HG02623 (cell line): ENCODE measurements at regions not wholly inside any gene's neighbourhood (a gene's known extent, or its start where the extent isn't known, plus 50 kb on each side); places are given as distances from the start of the nearest gene placed in this dataset.
"Not testable (repeated sequence)": the region's sequence is repeated elsewhere in the genome, so short reads cannot be mapped to it uniquely, and the experiment has no call there.

Experiments used
- ATAC-seq: cut with Tn5 transposase; IDR thresholded peaks from one replicate; pipeline ENCODE4 v1.9.1; 2021; ENCODE audit warnings: moderate library complexity; ENCODE audit not compliant: unreplicated experiment

DNA sequence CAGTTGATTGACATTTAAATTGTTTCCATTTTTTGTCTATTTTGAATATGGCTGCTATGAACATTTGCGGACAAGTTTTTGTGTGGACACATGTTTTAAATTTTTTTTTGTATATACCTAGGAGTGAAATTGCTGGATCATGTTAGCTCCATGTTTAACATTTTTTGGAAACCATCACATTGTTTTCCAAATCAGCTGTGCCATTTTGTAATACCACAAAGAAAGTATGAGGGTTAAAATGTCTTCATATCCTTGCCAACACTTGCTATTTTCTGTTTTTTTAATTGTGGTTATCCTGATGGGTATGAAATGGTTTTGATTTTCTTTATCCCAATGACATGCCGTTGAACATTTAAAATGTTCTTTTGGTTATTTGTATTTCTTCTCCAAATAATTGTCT is 52.1 kb downstream of the CARTPT start:
- no peak for ATAC-seq

DNA sequence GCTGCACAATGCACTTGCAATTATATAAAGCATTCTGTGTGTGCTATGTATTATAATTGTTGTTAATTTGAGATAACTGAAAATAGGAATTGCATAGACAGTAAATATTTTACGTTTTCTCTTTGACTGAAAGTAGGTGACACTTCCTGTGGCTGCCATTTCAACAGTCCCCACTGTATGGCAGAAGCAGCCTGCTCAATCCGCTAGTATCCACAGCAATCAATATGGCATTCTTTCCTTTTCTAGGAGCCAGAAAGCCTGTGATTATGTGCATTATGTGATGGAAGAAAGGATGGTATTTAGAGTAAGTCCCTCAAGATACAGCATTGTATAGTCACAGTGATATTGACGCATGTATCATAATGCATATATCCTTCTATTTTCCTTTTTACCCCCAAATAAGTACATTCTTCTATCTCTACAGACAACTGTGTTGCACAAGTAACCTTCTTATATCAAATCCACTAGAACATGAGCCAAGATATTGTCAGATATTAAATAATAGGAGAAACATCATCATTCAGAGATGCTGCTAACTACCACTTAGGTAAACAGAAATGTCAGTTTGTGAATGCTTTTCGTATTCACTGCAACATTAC is 59.7 kb downstream of the CARTPT start:
- ATAC-seq: no peak

DNA sequence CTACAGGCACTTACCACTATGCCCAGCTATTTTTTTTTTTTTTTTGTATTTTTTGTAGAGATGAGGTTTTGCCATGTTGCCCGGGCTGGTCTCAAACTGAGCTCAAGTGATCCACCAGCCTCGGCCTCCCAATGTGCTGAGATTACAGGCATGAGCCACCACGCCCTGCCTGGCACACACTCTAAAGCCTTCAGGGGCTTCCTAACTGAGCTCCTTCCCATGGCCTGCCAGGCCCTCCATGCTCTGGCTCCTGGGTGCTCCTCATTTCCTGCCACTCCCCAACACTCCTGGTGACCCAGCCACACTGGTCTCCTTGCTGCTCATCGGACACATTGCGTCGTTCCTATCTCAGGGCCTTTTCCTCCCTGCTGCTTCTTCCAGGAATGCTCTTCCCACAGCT is 61.5 kb downstream of the CARTPT start:
- no peak for ATAC-seq

DNA sequence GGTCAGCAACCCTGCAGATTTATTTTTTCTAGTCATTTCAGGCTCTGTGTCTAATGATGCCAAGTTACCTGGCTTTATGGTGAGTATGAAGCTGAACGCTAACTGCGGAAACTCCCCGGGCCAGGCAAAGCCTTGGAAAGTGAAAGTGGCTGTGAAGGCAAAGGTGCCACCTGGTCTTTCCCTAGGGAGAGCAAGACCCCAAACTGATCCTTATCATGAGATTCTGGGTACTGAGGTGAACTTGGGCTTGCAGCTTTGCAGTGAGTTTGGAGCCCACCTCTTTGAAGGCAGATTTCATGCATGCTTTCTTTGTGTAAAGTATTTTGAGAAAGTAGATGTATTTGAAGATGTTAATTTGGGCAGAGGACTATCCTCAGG is 63.3 kb downstream of the CARTPT start:
- ATAC-seq: no peak

DNA sequence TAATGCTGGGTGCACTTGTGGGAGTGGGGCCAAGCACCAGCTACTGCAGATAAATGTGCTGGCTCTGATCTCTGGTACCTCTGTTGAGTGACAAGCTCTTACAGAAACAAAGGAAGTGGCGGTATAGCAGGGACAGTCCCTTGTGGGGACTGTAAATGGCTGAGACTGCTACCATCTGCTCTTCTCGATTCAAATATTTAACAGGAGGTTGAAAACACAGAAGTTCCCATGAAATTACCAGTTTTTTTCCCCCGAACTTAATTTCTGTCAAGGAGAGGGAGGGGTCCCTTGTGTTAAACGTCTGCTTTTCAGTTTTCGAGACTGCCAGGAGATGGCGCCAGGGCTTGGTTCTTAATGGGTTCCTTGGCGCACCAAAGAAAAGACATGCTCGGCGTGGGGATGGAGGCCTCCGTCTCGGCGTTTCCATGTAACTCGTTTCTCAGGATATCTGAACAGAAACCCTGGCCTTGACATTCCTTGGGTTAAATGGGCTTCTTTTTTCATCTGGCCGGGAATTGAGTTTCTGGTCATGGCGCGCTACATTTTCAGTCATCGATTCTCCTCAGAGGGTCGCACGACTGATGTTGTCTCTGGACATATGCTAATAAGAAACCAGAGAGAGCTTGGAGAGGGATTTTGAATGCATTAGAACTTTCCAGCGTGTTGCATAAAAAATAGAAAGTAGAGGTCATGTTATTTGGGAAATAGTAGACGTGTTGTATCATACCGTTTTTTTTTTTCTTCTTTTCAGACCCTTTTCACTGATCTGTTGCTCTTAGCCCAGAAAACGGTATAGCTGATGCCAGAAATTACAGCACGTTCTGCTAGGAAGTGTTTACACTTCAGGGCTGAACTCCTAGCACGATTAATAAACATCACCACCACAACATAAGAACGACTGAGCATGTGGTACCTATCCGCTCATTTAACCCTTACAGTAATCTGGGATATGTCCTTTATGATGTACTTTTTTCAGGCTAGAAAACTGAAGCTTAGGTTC is 64.0 kb downstream of the CARTPT start:
- ATAC-seq: peak; percentile 96

DNA sequence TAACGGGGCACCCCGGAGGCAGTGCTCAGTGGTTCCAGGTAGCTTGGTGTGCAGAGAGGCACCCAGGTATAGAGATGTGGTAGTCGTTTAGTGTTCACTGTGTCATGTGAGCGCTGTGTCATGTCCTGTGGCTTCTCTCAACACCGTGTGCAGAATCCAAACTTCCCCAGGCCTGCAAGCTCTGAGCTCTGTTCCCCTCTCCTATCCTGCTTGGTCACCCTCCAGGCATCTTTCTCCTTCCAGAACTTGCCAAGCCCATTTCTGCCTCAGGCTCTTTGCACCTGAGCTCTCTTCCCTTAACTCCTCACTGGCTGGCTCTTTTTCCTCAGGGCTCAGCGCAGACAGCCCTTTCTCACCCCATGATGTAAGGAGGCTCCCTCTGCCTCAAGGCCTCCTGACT is 64.8 kb downstream of the CARTPT start:
- ATAC-seq: no peak

DNA sequence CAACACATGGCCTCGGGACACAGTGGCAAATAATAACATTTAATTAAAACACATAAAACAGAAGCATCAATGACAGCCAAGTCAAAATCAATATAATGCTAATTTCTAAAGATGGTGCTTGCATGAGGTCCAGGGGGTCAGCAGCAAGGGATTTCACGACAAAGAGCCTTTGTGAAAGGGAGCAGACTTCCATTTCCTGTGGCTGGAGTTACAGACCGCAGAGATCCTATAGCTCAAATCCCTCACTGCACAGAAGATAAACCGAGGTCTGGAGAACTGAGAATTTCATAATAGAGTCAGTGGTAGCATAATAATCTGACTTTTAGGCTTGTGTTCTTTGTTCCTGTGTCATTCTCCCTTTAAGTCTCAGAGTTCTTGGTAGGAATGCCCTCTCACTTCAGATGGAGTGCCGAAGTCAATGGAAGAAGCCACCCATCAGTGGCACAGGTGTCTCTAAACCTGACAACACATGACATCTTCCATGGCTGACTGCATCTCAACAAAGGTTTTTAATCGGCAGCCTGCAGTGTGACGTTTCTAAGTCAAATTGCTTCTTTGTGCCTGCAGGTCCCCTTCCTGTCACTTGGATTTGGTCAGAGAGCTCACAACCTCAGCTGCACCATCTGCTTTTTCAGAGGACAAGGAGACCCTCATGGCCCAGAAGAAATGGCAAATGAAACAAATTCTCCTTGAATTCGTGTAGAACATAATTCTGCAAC is 67.4 kb downstream of the CARTPT start:
- ATAC-seq: no peak

DNA sequence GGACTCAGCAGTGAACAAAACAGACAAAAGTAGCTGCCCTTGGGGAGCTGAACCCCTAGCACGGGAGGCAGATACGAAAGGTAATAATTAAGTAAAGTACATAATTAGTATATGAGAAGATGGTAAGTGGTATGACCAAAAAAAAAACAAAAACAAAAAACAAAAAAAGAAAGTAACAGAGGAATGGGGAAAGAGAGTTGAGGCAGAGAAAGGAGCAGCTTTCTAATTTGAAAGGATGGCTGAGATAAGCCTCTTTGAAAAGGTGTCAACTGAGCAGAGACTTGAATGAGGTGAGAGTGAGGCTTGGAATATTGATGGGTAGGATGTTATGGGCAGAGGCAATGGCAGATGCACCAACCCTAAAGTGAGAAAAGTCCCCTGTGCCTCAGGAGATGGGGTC is 69.7 kb downstream of the CARTPT start:
- no peak for ATAC-seq

DNA sequence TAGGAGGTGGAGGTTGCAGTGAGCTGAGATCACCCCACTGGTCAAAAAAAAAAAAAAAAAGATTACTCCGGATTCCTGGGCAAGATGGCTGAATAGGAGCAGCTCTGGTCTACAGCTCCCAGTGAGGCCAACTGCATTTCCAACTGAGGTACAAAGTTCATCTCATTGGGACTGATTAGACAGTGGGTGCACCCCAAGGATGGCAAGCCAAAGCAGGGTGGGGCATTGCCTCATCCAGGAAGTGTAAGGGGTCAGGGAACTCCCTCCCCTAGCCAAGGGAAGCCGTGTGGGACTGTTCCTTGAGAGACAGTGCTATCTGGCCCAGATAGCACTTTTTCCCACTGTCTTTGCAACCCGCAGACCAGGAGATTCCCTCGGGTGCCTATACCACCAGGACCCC is 70.7 kb downstream of the CARTPT start:
- no peak for ATAC-seq

DNA sequence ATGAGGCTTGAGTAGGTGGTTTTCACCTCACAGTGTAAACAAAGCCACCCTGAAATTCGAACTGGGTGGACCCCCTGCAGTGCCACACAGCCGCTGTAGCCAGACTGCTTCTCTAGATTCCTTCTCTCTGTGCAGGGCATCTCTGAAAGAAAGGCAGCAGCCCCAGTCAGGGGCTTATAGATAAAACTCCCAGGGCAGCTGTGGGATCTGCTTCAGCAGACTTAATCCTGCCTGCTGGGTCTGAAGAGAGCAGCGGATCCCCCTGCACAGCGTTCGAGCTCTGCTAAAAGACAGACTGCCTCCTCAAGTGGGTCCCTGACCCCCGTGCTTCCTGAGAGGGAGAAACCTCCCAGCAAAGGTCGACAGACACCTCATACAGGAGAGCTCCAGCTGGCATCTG is 71.4 kb downstream of the CARTPT start:
- ATAC-seq: no peak

DNA sequence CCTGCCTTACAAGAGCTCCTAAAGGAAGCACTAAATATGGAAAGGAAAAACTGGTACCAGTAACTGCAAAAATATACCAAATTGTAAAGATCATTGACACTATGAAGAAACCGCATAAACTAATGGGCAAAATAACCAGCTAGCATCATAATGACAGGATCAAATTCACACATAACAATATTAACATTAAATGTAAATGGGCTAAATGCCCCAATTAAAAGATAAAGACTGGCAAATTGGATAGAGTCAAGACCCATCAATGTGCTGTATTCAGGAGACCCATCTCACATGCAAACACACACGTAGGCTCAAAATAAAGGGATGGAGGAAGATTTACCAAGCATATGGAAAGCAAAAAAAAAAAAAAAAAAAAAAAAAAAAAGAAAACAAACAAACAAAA is 73.0 kb downstream of the CARTPT start:
- ATAC-seq: not testable (repeated sequence)

DNA sequence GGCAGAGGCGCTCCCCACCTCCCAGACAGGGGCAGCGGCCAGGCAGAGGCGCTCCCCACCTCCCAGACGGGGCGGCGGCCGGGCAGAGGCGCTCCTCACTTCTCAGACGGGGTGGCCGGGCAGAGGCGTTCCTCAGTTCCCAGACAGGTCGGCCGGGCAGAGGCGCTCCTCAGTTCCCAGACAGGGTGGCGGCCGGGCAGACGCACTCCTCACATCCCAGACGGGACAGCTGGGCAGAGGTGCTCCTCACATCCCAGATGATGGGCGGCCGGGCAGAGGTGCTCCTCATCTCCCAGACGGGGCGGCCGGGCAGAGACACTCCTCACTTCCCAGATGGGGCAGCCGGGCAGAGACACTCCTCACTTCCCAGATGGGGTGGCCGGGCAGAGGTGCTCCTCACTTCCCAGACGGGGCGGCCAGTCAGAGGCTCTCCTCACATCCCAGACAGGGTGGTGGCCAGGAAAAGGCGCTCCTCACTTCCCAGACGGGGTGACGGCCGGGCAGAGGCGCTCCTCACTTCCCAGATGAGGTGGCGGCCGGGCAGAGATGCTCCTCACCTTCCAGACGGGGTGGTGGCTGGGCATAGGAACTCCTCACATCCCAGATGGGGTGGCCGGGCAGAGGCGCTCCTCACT is 75.1 kb downstream of the CARTPT start:
- no peak for ATAC-seq

DNA sequence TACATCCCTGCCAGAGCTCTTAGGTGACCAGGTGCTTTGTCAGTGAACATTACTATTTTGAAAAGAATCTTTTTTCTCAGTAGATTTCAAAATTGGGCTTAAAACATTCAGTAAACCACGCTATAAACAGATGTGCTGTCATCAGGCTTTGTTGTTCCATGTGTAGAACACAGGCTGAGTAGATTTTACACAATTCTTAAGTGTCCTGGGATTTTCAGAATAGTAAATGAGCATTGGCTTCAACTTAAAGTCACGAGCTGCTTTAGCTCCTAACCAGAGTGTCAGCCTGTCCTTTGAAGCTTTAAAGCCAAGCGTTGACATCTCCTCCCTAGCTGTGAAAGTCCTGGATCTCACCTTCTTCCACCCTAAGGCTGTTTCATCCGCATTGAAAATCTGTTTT is 83.6 kb downstream of the CARTPT start:
- ATAC-seq: no peak

DNA sequence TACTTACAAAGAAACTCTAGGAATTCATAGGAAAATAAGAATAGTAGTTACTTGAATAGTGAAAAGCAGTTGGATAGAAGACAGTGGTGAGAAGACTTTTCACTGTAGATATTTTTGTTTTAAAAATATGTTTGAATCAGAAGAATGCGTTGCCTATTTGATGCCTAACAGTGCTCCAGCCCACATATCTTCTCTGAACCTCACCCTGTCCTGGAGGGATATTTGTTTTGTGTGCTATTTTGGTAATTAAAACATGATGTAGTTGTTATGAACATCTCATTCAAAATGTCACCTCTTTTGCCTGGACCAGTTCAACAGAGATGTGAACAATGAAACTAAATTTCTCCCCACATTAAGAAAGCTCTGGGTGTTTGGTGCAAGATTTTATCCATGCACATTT is 87.6 kb downstream of the CARTPT start:
- no peak for ATAC-seq

DNA sequence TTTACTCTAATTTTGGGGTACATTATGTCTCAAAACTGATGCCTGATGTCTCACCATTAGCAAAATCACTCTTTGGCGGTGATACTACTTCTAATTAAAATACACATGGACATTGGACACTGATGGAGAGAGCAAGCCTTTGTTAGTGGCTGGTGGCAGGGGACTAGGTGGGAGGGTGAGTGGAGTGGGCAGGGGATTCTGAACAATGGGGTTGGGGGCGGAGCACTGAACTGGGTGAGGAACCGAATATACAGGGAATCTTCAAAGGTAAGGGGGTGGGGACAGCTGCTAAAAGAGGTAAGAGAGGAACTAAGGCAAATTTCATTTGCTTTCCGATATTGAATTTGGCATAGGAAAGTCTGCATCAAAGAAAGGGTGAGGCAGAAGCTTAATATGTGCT is 88.8 kb downstream of the CARTPT start:
- ATAC-seq: no peak

DNA sequence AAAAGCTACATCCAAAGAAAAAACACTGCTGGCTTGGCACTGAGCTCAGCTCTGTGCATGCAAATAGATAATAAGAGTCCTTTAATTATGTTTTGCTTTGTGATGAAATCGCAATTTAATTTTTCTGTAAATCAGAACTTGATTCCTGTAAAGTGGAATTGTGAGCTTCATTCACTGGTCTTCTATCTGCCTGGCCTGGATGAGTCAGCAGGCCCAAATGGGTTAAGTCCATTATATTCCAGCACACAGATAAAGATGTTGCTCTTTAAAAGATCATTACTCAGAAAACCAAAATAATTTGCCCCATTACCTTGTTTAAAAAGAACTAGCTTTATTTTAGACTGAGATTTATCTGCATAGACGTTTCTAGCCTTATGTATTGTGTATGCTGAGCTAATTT is 90.4 kb downstream of the CARTPT start:
- ATAC-seq: no peak

DNA sequence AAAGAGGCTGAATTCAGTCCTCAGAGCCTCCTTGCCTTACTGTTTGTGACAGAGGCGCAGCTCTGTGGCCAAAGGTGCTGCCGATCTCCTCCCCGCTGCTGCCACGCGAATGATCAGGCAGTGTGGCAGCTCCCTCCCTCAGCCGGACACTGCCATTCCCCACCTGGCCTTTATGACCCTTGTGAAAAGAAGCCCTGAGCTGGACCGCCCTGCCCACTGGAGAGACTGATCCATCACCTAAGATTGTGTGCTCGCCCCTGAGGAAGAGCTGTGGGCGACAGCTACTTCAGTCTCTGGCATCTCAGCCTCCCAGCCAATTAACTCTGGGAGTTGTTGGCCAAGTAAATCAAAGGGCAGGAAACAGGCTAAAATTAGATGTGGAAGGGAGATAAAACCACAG is 90.9 kb downstream of the CARTPT start:
- no peak for ATAC-seq

DNA sequence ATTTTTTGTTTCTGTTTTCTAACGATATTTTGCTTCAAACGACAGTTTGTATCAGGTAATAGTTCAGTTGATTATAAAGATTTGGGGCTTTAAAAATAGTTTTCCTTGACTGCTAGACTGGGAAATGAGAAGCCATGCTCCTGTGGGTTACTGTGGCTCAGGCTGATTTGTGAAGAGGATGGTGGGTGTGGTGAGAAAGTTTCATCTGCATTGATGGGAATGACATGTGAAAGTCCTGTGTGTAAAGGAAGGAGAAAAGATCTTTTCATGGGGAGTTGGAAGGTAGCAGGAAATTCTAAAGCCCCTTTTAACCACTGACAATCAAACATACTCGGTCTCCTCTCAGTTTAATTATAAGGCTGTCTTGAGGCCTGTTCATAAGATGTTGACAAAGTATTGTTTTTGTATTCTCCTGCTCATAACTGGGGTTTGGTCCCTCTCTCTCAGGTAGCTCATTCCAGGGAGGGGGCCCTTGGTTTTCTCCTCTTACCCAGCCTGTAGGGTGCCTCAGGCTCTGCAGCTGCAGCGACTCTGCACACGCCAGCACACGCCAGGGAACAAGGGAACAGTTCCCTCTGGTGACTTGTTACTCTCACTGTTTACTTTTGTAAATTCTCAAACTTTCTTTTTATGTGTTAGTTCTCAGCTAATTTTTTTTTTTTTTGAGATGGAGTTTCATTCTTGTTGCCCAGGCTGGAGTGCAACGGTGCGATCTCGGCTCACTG is 91.6 kb downstream of the CARTPT start:
- no peak for ATAC-seq

DNA sequence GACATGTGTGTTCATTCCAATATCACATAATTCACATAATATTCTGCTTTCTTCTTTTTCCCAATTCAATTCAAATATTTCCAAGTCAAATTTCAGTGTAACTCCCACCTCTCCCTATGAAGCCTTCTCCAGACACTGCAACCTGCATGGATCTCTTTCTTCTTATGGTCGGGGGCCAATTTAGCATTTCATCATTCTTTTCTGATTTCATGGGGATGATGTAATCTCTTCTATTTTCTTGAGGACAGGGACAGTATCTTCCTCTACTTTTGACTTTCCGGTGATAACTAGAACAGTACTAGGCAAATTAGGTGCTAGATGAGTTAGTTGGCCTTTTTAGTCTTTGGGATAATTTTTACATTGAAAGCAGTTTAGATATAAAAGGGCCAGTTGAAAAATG is 92.7 kb downstream of the CARTPT start:
- no peak for ATAC-seq

DNA sequence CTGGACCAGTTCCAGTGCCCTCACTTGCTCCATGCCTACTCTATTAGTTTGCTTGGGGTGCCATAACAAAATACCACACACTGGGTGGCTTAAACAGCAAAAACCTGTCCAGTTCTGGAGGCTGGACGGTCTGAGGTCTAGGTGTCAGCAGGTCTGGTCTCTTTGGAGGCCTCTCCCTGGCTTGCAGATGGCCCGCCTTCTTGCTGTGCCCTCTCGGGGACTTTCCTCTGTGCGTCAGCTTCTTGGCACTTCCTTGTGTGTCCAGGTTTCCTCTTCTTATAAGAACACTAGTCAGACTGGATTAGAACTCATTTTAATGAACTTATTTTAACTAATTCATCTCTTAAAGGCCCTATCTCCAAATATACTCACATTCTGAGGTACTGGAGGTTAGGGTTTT is 97.2 kb downstream of the CARTPT start:
- no peak for ATAC-seq

DNA sequence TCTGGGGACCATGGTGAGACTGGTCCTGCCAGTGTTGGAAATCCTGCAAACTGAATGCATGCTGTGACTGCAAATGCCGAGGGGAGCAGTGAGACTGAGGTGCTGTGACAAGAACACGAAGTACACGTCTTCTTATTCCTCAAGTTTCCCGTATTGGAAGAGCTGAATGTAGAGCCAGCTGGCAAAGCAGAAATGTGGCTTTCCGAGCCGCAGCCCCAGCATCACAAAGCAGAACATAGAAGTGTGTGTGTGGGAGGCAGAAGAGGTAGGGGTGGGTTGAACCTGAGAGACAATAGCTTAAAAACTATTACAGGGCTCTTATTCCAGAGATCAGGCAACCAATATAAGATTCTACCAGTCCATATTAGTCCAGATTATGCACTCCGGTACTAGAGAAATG is 98.8 kb downstream of the CARTPT start:
- no peak for ATAC-seq
